ENCODE measurements at regions not wholly inside any gene's neighbourhood (a gene's known extent, or its start where the extent isn't known, plus 50 kb on each side); places are given as distances from the start of the nearest gene placed in this dataset.
"Not testable (repeated sequence)": the region's sequence is repeated elsewhere in the genome, so short reads cannot be mapped to it uniquely, and the experiment has no call there.

DNA sequence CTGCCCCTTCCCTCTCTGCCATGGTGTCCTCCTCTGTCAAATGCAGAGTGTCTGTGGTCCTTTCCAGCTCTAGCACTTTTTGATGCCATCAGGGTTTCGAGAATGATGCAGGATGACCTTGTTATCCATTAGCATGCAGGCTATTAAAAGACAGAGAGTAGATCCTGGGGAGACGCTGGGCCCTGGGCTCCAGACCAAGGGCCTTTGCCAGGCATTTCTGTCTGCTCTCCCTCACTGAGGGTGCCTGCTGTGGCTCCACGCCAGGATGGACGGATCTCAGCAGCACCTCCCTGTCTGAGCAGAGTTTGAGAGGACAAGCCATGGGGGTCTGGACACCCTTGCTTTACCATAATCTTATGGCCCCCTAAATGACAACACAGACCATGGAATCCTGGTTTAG lies 110.8 kb upstream of the CD82 start:
- no peak for DNase-seq

DNA sequence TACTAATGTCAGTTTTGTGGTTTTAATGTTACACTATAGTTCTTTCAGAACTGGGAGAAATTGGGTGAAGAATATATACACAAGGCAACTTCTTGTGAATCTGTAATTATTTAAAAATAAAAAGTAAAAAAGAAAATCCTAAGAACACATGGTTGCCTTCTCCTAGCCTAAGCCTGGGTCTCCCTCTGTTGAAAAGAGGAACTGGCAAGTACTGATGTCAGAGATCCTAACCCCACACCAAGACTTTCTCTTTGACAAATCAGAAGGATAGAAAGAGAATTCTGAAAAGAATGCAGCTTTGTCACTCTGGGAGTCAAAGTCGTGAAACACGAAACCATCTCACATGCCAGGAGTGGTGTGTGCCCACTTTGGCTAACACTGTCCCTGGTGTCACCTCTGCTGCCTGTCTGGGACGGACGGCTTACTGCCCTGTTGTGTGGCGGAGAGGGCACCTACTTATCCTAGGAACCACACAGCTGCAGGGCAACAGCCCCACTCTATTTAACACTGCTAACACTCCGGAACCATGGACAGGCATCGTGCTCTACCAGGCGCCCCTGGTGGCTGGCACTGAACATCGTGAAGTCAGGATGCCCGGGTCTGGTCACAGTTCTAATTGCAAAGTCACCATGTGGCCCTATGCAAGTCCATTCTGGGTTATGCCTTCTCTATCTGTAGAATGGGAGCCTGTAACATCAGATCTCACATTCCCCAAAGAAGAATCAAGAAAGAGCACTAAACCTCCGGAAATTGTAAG lies 108.7 kb upstream of the CD82 start:
- no peak for DNase-seq

DNA sequence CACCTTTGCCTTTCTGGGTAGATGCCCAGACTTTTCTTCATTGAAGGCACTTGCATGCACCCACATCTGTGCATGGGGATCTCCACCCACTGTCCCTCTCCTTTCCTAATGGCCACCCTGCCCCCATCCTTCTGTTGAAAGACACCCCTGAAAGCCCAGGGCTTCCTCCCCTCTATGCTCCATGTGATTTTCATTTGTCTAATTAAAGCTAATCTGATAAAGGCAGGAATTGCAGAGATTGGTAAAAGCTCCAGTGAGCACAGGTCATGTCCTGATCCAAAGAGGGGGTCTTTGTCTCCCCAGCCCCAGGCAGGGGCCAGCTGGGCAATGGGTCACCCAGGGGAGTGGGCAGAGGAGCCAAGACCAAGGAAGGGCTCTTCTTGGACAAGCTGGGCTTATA lies 107.6 kb upstream of the CD82 start:
- DNase-seq: no peak

DNA sequence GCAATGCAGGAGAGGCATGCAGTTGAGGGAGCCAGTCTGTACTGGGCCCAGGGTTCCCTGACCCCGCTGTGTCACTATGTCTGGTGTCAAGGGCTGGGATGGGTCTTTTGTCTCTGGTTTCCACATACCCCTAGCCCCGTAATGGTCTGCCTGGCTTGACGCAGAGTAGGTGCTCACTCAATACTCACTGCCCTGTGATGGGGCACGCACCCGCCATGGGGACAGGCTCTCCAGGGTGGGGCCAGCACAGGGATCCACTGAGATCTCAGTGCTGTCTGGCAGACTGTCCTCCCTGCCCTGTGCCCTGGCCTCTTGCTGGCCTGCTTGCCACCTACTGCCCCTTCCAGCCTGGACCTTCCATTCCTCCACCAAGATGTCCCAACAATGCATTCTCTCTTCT lies 101.7 kb upstream of the CD82 start:
- DNase-seq: no peak

DNA sequence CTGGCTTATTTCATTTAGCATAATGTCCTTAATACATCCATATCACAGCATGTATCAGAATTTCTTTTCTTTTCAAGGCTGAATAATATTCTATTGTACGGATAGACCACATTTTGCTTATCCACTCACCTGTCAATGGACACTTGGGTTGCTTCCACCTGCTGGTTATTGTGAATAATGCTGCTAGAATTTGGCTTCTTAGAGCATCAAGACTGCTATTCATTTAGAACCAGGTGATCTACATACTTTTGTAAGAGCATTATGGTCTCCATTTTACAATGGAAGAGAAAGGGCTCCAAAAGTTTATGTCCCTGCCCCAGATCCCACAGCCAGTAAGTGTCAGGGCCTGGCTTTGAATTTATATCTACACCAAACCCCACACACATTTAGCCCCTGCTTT lies 100.7 kb upstream of the CD82 start:
- DNase-seq: no peak

GRCh38 chr11:44466531-44467205 lies 98.8 kb upstream of the CD82 start:
- no peak for DNase-seq

GRCh38 chr11:44467413-44467812 lies 98.0 kb upstream of the CD82 start:
- DNase-seq: no peak

DNA sequence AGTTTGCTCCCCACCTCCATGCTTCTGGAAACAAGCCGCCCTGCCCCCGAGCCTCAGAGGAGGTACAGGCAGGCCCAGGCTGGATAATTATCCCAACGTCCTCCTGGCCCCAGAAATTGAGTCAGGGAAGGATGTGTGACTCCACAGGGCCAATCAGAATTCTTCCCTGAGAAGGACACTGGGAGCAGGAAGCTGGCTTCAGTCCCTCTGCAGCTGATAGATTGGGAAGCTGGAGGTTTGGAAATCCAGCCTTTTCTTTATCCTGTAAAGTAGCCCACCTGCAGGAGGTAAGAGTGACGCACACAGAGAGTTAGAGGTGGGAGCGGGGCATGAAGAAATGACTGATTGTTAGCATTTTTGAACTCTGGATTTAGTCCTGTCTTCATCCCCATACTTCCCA lies 97.5 kb upstream of the CD82 start:
- DNase-seq: no peak

GRCh38 chr11:44468345-44468988 lies 97.0 kb upstream of the CD82 start:
- DNase-seq: no peak

DNA sequence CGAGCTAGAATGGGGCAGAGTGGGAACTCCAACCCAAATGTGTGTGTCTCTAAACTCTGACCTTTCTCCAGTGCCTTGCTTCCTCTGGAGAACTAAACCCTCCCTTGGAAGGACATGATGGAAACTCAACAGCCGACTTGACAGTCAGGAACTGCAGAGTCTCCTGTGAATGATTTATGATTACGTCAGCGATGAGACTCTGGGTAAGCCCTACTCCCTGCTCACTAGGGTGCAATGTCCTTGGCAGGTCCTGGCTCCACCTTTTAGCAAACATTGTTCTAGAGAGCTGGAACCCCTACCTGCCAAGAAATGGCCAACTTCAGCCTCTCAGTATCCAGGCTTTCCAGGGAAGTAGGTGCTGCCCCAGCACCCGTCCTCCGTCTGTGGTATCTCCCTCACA lies 96.1 kb upstream of the CD82 start:
- DNase-seq: no peak

DNA sequence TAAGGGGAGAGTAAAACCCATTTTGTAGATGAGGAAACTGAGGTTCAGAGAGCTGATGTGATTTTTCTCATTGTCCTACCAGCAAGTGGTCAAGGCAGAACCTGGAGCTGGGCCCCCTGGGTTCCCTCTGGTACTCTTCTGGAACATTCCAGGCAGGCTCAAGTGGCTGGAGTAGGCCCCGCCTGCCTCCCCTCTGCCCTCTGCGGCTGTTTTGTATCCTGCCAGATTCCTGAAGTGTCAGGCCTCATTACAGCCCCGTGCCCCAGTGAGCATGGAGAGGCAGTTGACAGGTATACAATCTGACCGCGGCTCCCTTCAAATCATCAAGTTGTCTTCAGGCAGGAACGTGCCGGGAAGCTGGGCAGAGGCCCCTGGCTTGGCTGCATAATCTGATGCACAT lies 94.6 kb upstream of the CD82 start:
- peak; percentile 40 for DNase-seq

GRCh38 chr11:44471603-44472002 lies 93.9 kb upstream of the CD82 start:
- DNase-seq: no peak

DNA sequence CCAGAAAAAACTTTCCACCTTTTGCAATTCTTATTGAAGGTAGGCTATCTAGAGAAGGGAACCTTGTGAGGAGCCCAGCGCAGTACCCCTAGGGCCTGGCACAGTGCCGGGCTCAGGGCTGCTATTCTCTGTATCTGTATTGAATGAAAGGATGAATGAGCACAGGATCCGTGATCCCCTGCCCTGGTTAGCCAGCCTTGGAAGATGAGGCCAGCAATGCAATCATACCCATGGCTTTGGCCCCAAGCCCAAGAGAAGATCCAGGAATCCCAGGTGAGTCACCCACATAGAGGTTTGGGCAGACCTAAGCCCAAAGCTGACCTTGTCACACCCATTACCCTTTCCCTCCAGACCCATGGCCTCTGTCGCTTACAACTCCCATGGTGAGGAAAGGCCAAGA lies 92.5 kb upstream of the CD82 start:
- no peak for DNase-seq

- no peak for DNase-seq
Observed at GRCh38 chr11:44474702-44475101, 90.8 kb upstream of the CD82 start.

DNA sequence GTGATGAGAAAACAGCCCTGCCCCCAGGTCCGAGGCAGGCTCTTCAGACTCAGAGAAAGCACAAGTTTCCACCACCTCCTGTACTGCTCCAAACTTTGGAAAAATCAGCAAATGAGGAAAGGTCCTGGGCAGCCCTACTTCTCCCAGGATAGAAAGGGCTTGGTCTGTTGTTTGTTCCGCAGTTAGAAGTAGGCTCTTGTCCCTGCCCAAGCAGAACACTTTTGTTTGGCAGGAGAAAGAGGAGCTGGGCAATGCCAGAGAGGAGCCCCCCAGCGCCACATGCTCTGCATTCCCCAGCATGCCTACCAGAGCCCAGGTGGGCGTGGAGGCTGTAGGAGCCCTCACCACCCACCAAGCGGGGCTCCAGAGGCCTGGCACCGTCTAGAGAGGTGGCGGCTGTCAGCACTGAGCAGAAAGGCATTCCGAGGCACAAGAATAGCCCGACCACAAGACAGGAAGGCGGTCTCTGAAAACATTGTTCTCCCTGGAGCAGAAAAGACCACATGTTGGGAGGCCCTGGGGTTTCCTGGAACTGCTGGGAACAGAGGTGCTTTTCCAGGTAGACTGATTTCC lies 90.3 kb upstream of the CD82 start:
- no peak for DNase-seq

DNA sequence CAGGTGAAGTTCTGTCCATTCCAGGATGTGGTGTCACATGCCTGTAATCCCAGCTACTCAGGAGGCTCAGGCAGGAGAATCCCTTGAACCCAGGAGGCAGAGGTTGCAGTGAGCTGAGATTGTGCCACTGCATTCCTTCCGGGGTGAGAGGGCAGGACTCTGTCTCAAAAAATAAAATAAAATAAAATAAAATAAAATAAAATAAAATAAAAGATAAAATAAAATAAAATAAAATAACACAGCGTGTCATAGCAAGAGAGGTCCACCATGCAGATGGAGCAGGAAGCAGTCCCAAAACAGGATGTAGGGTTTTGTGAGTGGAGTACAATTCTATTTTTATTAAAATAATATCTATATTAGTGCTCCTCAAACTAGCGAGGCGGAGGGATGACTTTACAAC lies 83.1 kb upstream of the CD82 start:
- not testable (repeated sequence) for DNase-seq

GRCh38 chr11:44483919-44484610 lies 81.4 kb upstream of the CD82 start:
- no peak for DNase-seq

GRCh38 chr11:44488165-44488965 lies 77.1 kb upstream of the CD82 start:
- no peak for DNase-seq

DNA sequence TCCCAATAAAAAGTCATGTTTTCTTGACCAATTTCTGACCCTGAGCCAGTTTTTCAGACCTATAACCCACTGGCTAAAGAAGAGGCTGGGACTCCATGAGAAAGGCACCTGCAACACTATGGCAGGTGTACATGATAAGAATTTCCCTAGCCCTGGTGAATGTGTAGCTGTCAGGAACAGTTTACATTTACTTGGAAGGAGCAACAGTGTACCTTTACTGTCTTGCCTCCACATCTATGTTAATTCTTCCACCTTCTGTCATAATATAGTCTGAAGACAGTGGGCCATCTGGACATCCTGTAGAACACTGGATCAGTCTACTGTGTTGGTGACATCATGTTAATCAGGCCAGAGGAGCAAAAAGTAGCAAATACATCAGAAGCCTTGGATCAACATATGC lies 72.1 kb upstream of the CD82 start:
- no peak for DNase-seq

DNA sequence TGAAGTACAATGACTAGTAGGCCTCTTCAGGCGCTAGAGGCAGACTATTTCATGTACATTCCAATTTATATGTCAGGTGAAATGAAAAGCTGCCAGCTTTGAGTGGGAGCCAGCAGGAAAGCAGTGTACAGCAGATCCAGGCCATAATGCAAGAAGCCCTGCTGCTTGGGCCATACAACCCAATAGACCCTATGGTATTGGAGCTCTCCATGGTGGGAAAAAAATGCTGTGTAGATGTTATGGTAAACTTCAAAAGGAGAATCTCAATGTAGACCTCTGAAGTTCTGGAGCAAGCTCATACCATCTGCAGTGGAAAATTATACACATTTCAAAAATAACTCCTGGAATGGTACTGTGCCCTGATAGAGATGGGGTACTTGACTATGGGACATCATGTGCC lies 71.5 kb upstream of the CD82 start:
- no peak for DNase-seq

DNA sequence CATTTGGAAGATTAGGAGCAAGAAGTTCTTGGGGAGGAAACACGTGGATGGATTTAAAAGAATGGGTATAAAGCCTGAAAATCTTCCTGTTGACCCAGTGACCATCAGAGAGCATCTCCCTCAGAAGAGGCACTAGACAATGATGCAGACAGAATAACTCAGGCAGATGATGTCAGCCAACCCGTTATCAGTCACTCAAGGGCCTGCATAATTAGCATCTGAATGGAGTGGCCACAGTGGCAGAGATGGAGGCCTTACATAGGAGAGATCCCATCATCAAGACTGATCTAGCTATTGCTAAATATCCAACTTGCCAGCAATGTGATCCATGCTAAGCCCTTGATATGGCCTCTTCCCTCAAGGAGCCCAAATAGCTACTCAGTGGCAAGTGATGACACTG lies 70.7 kb upstream of the CD82 start:
- no peak for DNase-seq

GRCh38 chr11:44496391-44496790 lies 69.1 kb upstream of the CD82 start:
- DNase-seq: no peak
